K562 (cell line): ENCODE measurements at regions not wholly inside any gene's neighbourhood (a gene's known extent, or its start where the extent isn't known, plus 50 kb on each side); places are given as distances from the start of the nearest gene placed in this dataset.

Experiments used
- ATAC-seq: fragments of 200-7000 bp; cut with Tn5 transposase; 3 replicates; pipeline ENCODE4 v1.9.1; 2020; ENCODE audit warnings: moderate library complexity
- BruUV-seq: library from RNA; stranded (reverse); fragments of 400-500 nt; replicated peaks from 2 replicates; lab custom pipeline; 2021; lab: Mats Ljungman, UMichigan
- CTCF ChIA-PET: fragments of 300-600 bp; formaldehyde crosslinking; extraction: SDS; loops from one replicate; lab custom pipeline; 2021; ENCODE audit warnings: low intra/inter-chr PET ratio; lab: Yijun Ruan, JAX
- POLR2A ChIA-PET: fragments of 300-600, 350-650 bp; sonication (Branson Sonifier 250); formaldehyde crosslinking; extraction: SDS; loops from one replicate; lab custom pipeline; 2021; ENCODE audit warnings: antibody characterized with exemption, inconsistent platforms; lab: Yijun Ruan, JAX
- DNase-seq, 4 experiments: peaks; one replicate each; pipeline versions ENCODE4 v3.0.0 to v3.0.0-alpha.2; 2011 to 2018; ENCODE audit warnings: low spot score in 3 of 4, mixed read lengths in 3 of 4; ENCODE audit errors: extremely low read depth in 1 of 4
- FAIRE-seq: peaks from 2 replicates; lab custom pipeline; 2011; peaks lifted over from hg19 to GRCh38; lab: Jason Lieb, UNC
- H2AFZ ChIP-seq: 2 replicates; pipeline ENCODE4 v1.6.0; 2011; ENCODE audit warnings: low read depth, low read length, control low read depth, inconsistent platforms
- H3K27ac ChIP-seq: fragments of 200-600 bp; 3 replicates; pipeline ENCODE4 v1.8.0; 2011; ENCODE audit warnings: low read depth, mild to moderate bottlenecking, control low read depth, inconsistent platforms, low read length, moderate library complexity, mixed read lengths; ENCODE audit errors: extremely low read depth
- H3K27me3 ChIP-seq, 2 experiments: fragments of 300-600 bp in 1 of 2; 2 replicates in 1 of 2; 3 replicates in 1 of 2; pipeline versions ENCODE4 v1.6.0 to v1.8.0; 2011; ENCODE audit warnings: inconsistent platforms in 2 of 2, low read length in 2 of 2, mild to moderate bottlenecking in 1 of 2, mixed read lengths in 1 of 2, moderate library complexity in 1 of 2; ENCODE audit not compliant: control insufficient read depth in 2 of 2, insufficient read depth in 2 of 2
- H3K36me3 ChIP-seq: fragments of 300-600 bp; 3 replicates; pipeline ENCODE4 v1.8.0; 2011; ENCODE audit warnings: mild to moderate bottlenecking, low read length, inconsistent platforms; ENCODE audit not compliant: control insufficient read depth, insufficient read depth
- H3K4me1 ChIP-seq, 2 experiments: fragments of 200-600 bp in 1 of 2; replicated peaks in 1 of 2; 2 replicates in 1 of 2; 3 replicates in 1 of 2; pipeline versions ENCODE4 v1.5.1 to v1.8.0; 2011; ENCODE audit warnings: inconsistent platforms in 2 of 2, low read length in 2 of 2, mild to moderate bottlenecking in 1 of 2, mixed read lengths in 1 of 2, moderate library complexity in 1 of 2; ENCODE audit not compliant: control insufficient read depth in 2 of 2, insufficient read depth in 2 of 2
- H3K4me2 ChIP-seq: 2 replicates; pipeline ENCODE4 v1.6.1; 2011; ENCODE audit warnings: low read length, control low read depth, inconsistent platforms, mixed read lengths; ENCODE audit not compliant: insufficient read depth
- H3K4me3 ChIP-seq: fragments of 200-600 bp; sonication (generic), shearing (Covaris generic); 2 replicates; pipeline ENCODE4 v1.5.1; 2016; ENCODE audit warnings: control low read depth, inconsistent platforms
- H3K79me2 ChIP-seq: fragments of 200-600 bp; 3 replicates; pipeline ENCODE4 v1.8.0; 2011; ENCODE audit warnings: low read length, inconsistent platforms; ENCODE audit not compliant: control insufficient read depth, insufficient read depth
- H3K9ac ChIP-seq, 2 experiments: 2 replicates each; pipeline versions ENCODE4 v1.6.0 to v1.6.1; 2011; ENCODE audit warnings: low read depth in 2 of 2, low read length in 2 of 2, control low read depth in 1 of 2, inconsistent platforms in 1 of 2, mild to moderate bottlenecking in 1 of 2, mixed read lengths in 1 of 2; ENCODE audit not compliant: insufficient read depth in 1 of 2
- H3K9me1 ChIP-seq: one replicate; pipeline ENCODE4 v1.6.0; 2011; ENCODE audit warnings: inconsistent platforms, mild to moderate bottlenecking, low read length, moderate library complexity; ENCODE audit not compliant: control insufficient read depth, insufficient read depth
- H3K9me3 ChIP-seq: replicated peaks from 2 replicates; pipeline ENCODE4 v1.5.1; 2011; ENCODE audit warnings: low read depth, low read length, inconsistent platforms; ENCODE audit not compliant: control insufficient read depth, insufficient read depth
- H4K20me1 ChIP-seq: replicated peaks from 2 replicates; pipeline ENCODE4 v1.6.1; 2011; ENCODE audit warnings: low read length, inconsistent platforms, mixed read lengths; ENCODE audit not compliant: control insufficient read depth, insufficient read depth
- C11orf30 ChIP-seq: fragments of 450-650 bp; IDR thresholded peaks from 2 replicates; pipeline ENCODE4 v1.6.1; 2016; ENCODE audit warnings: low read depth, mild to moderate bottlenecking
- MAFK ChIP-seq: IDR thresholded peaks from 2 replicates; pipeline ENCODE4 v1.6.1; 2011; ENCODE audit warnings: low read length, improper control_type of control experiment
- NCOA1 ChIP-seq: fragments of 450-650 bp; IDR thresholded peaks from 2 replicates; pipeline ENCODE4 v1.6.1; 2016; ENCODE audit warnings: low read depth
- PRMT5 ChIP-seq: sonication (generic); formaldehyde crosslinking; IDR thresholded peaks from 2 replicates; pipeline ENCODE4 v1.5.0; 2020; ENCODE audit warnings: missing genetic modification reagents
- RAD51 ChIP-seq: fragments of 450-650 bp; IDR thresholded peaks from 2 replicates; pipeline ENCODE4 v1.7.1; 2016; ENCODE audit warnings: low read depth, mild to moderate bottlenecking, borderline replicate concordance
- SRSF1 ChIP-seq: fragments of 200-400 bp; formaldehyde crosslinking; IDR thresholded peaks from 2 replicates; pipeline ENCODE4 v1.6.1; 2017; ENCODE audit warnings: mild to moderate bottlenecking, low read depth, low read length, moderate library complexity
- YY1 ChIP-seq, 3 experiments: IDR thresholded peaks; 2 replicates each; pipeline ENCODE4 v1.6.1; 2011; ENCODE audit warnings: low read length in 2 of 3, mild to moderate bottlenecking in 2 of 3, moderate library complexity in 2 of 3, borderline replicate concordance in 1 of 3, control low read depth in 1 of 3, low read depth in 1 of 3; ENCODE audit not compliant: insufficient read depth in 3 of 3, insufficient replicate concordance in 2 of 3, control insufficient read depth in 1 of 3, insufficient read length in 1 of 3; ENCODE audit errors: extremely low read depth in 1 of 3
- WGBS: fragments of 100-300 bp; shearing (Covaris generic); methylation state at CpG from one replicate; pipeline ENCODE4 v1.1.6; 2016; ENCODE audit warnings: low coverage, mixed read lengths; ENCODE audit not compliant: insufficient coverage; ENCODE audit errors: missing lambda C conversion rate; 5-methylcytosine and 5-hydroxymethylcytosine counted together
- in situ Hi-C: fragments of 300-500 bp; cut with MboI; formaldehyde crosslinking; loops from 4 replicates; pipeline ENCODE4 v1.15.0; 2018; ENCODE audit warnings: inconsistent platforms, mixed read lengths
- intact Hi-C: fragments of 100-400 bp; cut with micrococcal nuclease; formaldehyde crosslinking; loops from 2 replicates; pipeline ENCODE4 v1.14.2; 2022

DNA sequence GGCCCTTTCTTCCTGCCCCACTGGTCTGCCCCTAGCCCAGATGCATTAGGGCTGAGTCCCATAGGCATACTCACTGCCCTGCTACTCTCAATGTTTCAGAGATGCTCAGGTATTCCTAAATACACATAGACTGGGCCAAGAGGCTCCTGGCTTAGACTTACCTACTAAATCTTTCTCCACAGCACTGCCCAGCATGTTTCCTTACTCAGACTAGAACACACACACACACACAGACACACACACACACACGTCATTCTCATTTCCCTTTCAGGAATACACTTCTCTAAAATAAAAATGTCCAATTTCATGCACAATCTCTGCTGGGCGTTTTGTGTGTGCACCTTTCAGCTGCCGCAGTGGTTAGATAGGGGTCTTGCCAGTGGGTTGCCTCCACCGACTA is 175.7 kb downstream of the FAM43A start:
- in situ Hi-C loops (no loop called here), intact Hi-C loops (no loop called here)
- ChIA-PET CTCF (no interaction called here), POLR2A (interaction anchor here (1.4 kb wide), 1 partner anchor 11 kb away, joined by 3 read pairs; no protein-coding TSS in a partner anchor)
- FAIRE-seq (no peak), ATAC-seq (no peak), DNase-seq (no peak)
- no peaks in the 10 kb centered on the region for H3K9me3 ChIP-seq
- H3K27me3 ChIP-seq: peaks cover 29 to 43% of the 10 kb centered on the region in 2 experiments
- H3K9ac ChIP-seq: no peak overlapping the region
- 9% methylated on average over 4 of the region's 4 CpGs for WGBS
- no peak for TF ChIP-seq RAD51
- no peak for TF ChIP-seq PRMT5 (CRISPR knock-in tag)
- no peak for TF ChIP-seq YY1 (IDR thresholded peaks at IDR 0.05; ENCODE audit: borderline replicate concordance in 1 of 3, control insufficient read depth in 1 of 3, extremely low read depth in 1 of 3, insufficient read depth in 3 of 3, insufficient read length in 1 of 3, insufficient replicate concordance in 2 of 3, low read depth in 1 of 3, low read length in 2 of 3)
- no peak for TF ChIP-seq C11orf30
- TF ChIP-seq MAFK: no peak
- TF ChIP-seq NCOA1: no peak
- no peak for TF ChIP-seq SRSF1
- no peak overlapping the region for H3K4me3 ChIP-seq
- no TSS peak for BruUV-seq
- H3K27ac ChIP-seq: no peak overlapping the region
- no peak overlapping the region for H3K4me2 ChIP-seq
- H3K79me2 ChIP-seq: no peaks in the 10 kb centered on the region
- H4K20me1 ChIP-seq: no peaks in the 10 kb centered on the region
- no peaks in the 10 kb centered on the region for H3K36me3 ChIP-seq
- H3K9me1 ChIP-seq: no peaks in the 10 kb centered on the region
- H2AFZ ChIP-seq: no peak overlapping the region
- H3K4me1 ChIP-seq: no peaks in the 10 kb centered on the region
